GM08714 (cell line): ENCODE measurements at regions not wholly inside any gene's neighbourhood (a gene's known extent, or its start where the extent isn't known, plus 50 kb on each side); places are given as distances from the start of the nearest gene placed in this dataset.

ENCODE experiments used
- H3K4me3 ChIP-seq: fragments of 200-500 bp; sonication (Bioruptor generic); 2 replicates; pipeline ENCODE4 v1.5.1; 2014; ENCODE audit warnings: mild to moderate bottlenecking, low read length, inconsistent platforms
- ZNF274 ChIP-seq: IDR thresholded peaks from 2 replicates; pipeline ENCODE4 v1.6.1; 2012; ENCODE audit warnings: mild to moderate bottlenecking, low read depth, low read length

DNA sequence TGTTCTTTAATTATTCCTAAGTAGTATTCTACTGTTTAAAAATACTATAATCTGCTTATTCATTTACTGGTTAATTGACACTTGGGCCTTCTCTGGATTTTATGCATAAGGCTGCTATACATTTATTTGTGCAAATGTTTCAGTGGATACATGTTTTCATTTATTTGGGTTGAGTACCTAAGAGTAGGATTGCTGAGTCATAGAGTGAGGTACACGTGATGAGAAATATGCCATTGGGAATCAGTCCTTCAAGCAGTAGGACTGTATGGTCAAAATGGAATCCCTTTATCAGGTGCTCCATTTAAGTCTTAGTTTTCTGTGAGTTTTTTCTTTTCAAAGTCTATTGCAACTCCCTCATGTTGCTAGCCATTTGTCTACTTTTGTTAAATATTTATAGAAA, 275.2 kb upstream of the SORL1-AS1 start:
- TF ChIP-seq ZNF274, result no peak
- no peak overlapping the region for H3K4me3 ChIP-seq

DNA sequence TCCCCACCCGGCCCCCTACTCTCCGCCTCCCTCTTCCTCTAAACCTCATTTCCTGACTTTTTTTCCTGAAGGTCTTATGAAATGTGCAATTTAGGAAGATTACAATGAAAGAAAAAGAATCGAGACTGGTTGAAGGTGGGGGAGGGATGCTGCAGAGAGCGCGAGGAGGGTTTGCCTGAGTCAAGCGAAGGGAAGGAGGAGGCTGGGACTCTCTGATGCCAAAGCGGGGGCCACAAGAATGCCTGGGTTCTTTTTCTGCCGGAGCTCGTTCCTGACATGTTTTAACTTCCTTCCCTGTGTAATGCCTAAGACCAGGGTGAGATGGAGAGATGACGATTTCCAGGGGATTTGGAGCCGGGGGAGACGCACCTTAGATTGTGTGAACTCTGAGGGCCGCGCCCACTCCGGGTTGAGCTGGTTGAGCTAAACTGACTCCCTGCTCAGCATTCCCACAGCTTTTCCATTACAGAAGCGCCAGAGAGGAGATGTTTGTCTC, 270.5 kb upstream of the SORL1-AS1 start:
- H3K4me3 ChIP-seq, result no peak overlapping the region
- TF ChIP-seq ZNF274, result no peak

DNA sequence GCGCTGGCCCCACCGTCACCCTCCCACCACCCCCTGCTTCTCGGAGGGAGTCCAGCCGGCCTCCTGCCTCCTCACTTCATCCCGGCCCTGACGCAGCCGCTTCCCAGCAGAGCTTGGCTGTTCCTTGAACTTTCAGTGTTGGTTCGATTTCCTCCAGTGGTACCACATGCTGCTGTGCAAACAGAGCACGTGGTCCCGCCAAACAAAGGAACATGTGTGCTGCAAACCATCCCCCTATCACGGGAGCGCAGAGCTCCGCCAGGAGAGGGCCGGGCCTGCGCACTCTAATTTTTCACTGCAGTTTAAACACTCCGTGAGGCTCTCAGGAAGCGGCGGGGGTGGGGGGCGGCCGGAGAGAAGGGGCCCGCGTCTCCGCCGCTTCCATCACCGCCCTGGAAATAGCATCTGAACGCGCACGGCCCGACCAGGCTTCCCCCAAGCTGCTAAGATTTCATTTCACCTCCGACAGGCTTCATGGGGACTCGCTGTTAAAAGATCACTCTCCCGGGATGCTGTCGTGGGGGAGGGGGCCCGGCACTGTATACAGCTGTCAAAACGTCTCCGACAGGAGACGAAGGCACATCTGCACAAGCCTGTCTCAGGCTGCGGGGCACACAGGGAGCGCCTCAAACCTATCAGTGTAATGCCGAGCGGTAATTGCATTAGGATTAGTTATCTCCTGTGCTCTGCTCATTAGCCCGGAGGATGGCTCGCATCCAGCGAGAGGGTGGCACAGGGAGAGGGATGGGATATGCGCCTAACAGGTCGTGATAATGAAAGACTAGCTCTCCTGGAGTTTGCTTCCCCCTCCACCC, 269.9 kb upstream of the SORL1-AS1 start:
- TF ChIP-seq ZNF274, result no peak
- H3K4me3 ChIP-seq, result no peak overlapping the region

DNA sequence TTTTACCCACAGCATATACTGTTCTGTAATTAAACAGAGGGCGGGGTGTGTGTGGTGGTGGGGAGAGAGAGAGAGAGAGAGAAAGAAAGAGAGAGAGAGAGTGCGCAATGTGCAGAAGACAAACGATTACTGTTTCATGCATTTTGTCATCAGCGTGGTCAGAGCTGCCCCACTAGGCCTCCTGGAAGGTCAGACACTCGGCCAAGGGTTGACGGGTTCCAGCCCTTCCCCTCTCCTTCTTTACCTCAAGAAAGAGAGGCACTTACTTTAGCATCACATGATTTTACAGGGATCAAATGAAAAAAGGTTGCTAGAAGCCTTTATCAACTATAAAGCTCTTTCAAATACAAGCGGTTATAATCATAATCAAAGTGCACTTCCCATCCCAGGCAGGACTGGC, 269.2 kb upstream of the SORL1-AS1 start:
- no peak overlapping the region for H3K4me3 ChIP-seq

DNA sequence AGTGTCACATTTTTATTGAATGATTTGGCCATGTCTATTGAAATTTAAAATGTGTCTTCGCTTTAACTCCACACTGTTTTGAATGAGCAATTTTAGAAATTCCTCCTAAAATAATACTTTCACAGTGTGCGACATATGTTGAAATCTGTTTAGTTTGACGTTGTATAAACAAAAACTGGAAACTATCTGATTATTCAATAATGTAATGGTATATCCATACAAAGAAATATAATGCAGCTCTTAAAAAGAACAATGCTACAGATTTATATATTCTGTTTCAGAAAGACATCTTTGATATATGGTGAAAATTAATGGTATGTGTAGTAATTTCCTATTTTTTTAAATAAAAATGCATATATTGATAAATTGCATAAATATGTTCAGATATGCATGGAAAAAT, 268.7 kb upstream of the SORL1-AS1 start:
- TF ChIP-seq ZNF274, result no peak

More for the DNA sequence above, 269.2 kb upstream of the SORL1-AS1 start:
- no peak for TF ChIP-seq ZNF274

DNA sequence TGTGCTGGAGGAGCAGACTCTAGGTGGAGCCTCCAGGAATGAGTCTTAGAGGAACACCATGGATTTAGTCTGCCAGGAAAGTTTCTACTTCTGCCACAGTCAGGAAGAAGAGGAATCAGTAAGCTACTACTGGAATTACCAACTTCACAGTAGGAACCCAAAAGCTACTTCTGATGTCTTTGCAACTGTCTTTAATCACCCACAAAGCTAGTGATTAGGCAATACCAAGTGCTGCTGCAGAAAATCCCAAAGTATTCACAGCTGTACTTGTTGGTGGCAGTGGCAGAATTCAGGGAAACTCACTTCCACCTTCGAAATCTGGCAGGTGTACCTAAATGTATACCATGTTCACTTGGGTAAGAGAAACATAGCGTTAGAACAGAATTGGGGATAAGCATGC, 264.5 kb upstream of the SORL1-AS1 start:
- H3K4me3 ChIP-seq, result no peak overlapping the region

More for the DNA sequence above, 268.7 kb upstream of the SORL1-AS1 start:
- H3K4me3 ChIP-seq, result no peak overlapping the region

DNA sequence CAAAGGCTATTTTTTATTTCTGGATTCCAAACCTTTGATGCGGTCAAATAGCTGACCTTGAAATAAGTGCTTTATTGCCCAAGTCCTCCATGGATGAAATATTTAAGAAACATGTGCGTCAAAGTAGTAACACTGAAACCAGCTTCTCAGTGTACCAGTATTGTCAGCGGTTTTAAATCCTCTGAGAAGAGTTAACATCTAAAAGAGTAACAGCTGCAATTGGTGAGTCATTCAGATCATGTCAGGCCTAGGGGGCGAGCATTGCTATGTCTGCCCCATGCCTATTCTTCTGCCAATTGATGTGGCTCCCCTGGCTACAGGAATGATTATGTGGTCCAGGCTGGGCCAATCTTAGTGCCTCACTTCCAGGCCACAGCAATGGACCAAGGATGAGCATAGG, 263.3 kb upstream of the SORL1-AS1 start:
- no peak overlapping the region for H3K4me3 ChIP-seq
- TF ChIP-seq ZNF274, result no peak

More for the DNA sequence above, 264.5 kb upstream of the SORL1-AS1 start:
- TF ChIP-seq ZNF274, result no peak

DNA sequence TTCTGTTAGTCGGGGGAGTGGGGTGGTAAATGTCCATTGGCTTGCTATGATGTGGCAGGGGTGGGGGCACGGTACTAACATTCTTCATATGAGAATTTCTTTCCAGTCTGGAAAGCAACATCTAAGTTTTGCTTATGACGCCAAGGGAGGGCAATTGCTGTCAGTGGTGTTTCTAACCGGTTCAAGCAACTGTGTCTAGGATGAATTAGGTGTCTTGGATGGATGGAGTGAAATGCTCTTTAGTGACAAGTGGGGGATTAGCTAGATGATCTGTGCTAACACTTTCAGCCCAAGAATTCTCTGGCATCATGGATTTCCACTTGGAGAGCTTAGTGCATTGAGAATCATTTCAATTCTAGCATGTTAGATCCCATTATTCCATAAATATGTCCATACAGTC, 262.6 kb upstream of the SORL1-AS1 start:
- no peak for TF ChIP-seq ZNF274
- H3K4me3 ChIP-seq, result no peak overlapping the region

DNA sequence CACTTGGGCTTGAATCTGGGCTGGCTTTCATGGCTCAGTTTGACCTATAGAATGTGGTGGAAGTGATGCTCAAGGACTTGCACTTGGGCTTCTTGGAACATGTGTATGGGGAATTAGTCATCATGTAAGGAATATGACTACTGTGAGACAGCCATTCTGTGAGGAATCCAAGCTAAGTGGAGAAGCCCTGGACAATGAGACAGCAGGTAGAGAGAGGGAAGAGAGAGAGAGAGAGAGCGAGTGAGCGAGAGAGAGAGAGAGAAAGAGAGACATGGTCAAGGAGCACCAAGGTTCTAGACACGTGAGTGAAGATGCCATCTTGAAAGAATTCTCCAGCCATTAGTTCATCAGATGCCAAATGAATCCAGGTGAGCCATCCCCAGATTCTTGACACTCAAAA, 261.6 kb upstream of the SORL1-AS1 start:
- no peak for TF ChIP-seq ZNF274
- H3K4me3 ChIP-seq, result no peak overlapping the region

DNA sequence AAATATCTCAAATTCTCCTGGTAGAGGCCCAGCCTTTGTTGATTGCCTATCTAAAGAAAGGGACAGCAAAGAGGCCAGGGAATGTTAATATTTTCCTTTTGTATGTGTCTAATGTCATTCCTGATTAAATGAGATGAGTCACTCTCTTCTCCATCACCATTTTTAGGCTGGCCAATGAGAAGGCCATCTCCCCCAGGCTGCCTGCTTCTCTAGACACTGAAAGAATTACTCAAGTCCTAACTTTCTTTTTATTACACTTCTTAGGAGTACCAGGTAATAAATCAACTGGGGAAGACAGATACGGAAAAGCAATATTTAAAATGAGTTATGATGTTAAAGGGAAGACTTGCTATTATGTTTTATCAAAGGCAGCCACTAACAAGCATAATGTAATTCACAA, 259.2 kb upstream of the SORL1-AS1 start:
- H3K4me3 ChIP-seq, result no peak overlapping the region
- TF ChIP-seq ZNF274, result no peak

DNA sequence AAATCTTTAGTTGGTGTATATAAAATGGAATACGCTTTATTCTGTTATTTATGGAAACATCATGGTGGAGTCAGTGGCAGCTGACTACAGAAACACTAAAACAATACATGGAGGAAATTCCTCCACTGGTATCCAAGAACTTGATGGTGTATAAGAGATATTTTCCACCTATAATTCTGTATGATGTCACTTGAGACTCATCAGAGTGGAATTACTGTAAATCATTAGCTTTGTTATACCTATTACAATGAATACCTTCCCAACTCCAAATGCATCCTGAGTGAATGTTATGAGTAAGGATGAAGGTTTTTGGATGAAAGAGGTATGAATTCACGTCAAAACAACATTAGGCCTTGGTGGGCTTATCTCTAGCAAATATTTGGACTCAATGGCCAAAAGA, 258.5 kb upstream of the SORL1-AS1 start:
- TF ChIP-seq ZNF274, result no peak

DNA sequence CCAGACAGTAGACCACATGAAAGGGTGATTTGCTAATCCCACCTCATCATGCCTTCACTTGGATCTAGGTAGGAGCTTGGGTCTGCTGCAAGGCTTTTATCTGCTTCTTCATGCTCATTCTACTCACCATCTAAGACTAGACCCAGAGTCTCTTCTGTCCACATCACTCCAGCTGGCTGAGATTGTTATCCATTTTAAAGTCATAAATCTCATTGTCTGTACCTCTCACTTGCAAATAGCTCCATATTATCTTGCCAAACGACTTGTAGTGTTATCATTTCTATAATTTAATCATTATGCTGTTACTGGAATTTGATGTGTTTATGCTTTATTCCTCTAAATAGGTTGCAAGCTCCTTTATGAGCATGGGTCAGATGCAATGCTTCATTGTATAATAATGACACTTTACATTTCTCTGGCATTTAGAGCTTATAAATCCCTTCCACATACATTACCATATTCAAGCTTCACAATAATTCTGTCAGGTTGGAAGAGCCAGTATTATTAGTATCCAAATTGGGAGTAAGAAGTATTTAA, 254.2 kb upstream of the SORL1-AS1 start:
- TF ChIP-seq ZNF274, result no peak
- no peak overlapping the region for H3K4me3 ChIP-seq

More for the DNA sequence above, 258.5 kb upstream of the SORL1-AS1 start:
- no peak overlapping the region for H3K4me3 ChIP-seq

DNA sequence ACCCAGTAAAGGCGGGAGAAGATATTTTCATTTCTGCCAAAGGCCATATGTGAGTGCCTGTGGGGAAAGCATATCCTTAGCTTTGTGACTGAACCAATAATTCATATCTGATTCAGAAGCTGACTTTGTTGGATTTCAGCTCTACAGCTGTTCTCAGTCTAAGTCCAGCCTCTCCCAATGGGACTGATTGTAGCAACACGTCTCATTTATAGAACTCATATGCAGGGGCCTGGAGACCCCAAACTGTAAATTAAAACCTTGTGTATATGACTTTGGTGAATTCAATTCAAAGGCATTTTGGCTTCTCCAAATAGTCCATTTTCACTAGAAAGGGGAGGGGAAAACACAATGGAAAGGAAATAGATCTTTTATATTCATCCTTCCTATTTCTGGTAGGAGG, 250.4 kb upstream of the SORL1-AS1 start:
- H3K4me3 ChIP-seq, result no peak overlapping the region
- no peak for TF ChIP-seq ZNF274

DNA sequence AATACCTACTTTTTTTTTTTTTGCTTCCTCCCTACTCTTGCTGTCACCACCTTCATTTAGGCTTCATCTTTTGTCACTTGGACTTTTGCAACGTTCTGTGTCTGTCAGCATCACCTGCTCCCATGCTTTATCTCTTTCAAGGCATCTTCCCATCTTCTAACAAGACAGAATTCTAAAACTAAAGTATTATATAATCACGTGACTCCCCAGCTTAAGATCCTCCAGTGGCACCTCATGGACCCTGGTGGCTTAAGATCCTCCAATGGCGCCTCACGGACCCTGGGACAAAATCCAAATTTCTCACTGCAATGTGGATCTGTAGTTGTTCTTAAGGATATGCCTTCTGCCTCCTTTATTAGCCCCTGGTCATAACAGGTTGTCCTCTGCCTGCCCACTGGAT, 248.2 kb upstream of the SORL1-AS1 start:
- TF ChIP-seq ZNF274, result no peak

DNA sequence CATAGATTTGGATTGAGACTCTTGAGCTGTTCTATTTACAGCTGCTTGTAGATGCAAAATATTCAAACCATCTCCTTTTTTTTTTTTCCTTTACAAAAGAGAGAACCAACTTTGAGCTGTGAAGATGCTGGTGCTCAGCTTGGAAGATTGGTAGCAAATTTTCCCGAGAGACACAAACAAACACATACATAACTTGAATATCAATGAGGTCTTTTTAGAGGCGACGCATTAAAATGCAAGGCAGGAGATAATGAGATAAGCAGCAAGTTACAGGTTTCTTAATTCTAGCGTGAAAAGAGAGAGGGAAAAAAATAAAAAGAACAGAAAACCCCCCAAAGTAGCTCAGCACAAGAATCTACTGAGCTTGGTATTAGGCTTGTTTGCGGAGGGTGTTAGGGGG, 247.0 kb upstream of the SORL1-AS1 start:
- H3K4me3 ChIP-seq, result no peak overlapping the region
- no peak for TF ChIP-seq ZNF274

More for the DNA sequence above, 248.2 kb upstream of the SORL1-AS1 start:
- H3K4me3 ChIP-seq, result no peak overlapping the region
